ENCODE measurements at regions not wholly inside any gene's neighbourhood (a gene's known extent, or its start where the extent isn't known, plus 50 kb on each side); places are given as distances from the start of the nearest gene placed in this dataset.
A peak's percentile ranks its signal among the peaks of the same experiment; 100 is the strongest.

- TF ChIP-seq EP300 (IDR thresholded peaks at IDR 0.05; ENCODE audit: borderline replicate concordance in 1 of 2, control insufficient read depth in 1 of 2, low read depth in 2 of 2, low read length in 2 of 2) (peak; percentile 54 to 96; a peak in 3 of 4 replicates), NRF1 (conservative IDR thresholded peaks at IDR 0.05; ENCODE audit: low read depth, low read length) (no peak), IKZF2 (IDR thresholded peaks at IDR 0.05) (peak; percentile 86 to 91), TAF1 (IDR thresholded peaks at IDR 0.05; ENCODE audit: borderline replicate concordance, low read depth, low read length) (0 out of 2 replicates have a peak, but pooled peaks have one; percentile 50), PML (IDR thresholded peaks at IDR 0.05; ENCODE audit: low read length) (peak; percentile 31; the same call in 1 of the 2 replicates), SPI1 (IDR thresholded peaks at IDR 0.05; ENCODE audit: borderline replicate concordance, insufficient read depth, low read depth, low read length) (peak; percentile 97), ZNF687 (IDR thresholded peaks at IDR 0.05) (peak; percentile 43; the same call in 1 of the 2 replicates), ETV6 (conservative IDR thresholded peaks at IDR 0.05 in 1 of 2, IDR thresholded peaks at IDR 0.05 in 1 of 2; ENCODE audit: borderline replicate concordance in 1 of 2, low read depth in 1 of 2) (peak in 1 of 2 experiments; percentile 79; a peak in 2 of 4 replicates), ATF7 (IDR thresholded peaks at IDR 0.05; ENCODE audit: low read depth) (peak; percentile 67), POLR2AphosphoS5 (IDR thresholded peaks at IDR 0.05; ENCODE audit: low read length) (peak; percentile 74), POU2F2 (IDR thresholded peaks at IDR 0.05; ENCODE audit: borderline replicate concordance, low read depth, low read length) (0 out of 3 replicates have a peak, but pooled peaks have one; percentile 37), TCF12 (IDR thresholded peaks at IDR 0.05; ENCODE audit: low read depth, low read length) (peak; percentile 88), TCF7 (IDR thresholded peaks at IDR 0.05; ENCODE audit: borderline replicate concordance) (no peak; the same call in 1 of the 2 replicates), SKIL (IDR thresholded peaks at IDR 0.05; ENCODE audit: low read depth, poor library complexity, severe bottlenecking) (peak; percentile 68), ATF2 (IDR thresholded peaks at IDR 0.05; ENCODE audit: low read length) (peak; percentile 81), BACH1 (IDR thresholded peaks at IDR 0.05; ENCODE audit: borderline replicate concordance) (peak; percentile 83; the same call in 1 of the 2 replicates), PRDM15 (CRISPR knock-in tag; IDR thresholded peaks at IDR 0.05) (no peak)
Observed at GRCh38 chr17:12431188-12431587, 234.5 kb upstream of the MYOCD start (continued).

Data from GM12878 (cell line).